PC-9 (cell line): ENCODE measurements at regions not wholly inside any gene's neighbourhood (a gene's known extent, or its start where the extent isn't known, plus 50 kb on each side); places are given as distances from the start of the nearest gene placed in this dataset.

Experiments
- BruUV-seq: library from RNA; stranded (reverse); fragments of 400-500 nt; replicated peaks from 2 replicates; lab custom pipeline; 2021; lab: Mats Ljungman, UMichigan
- CTCF ChIA-PET: fragments of 300-600 bp; sonication (Branson Sonifier 250); formaldehyde crosslinking; loops from one replicate; lab custom pipeline; 2022; ENCODE audit warnings: antibody characterized with exemption; lab: Charles Lee
- POLR2A ChIA-PET: fragments of 300-600 bp; sonication (Branson Sonifier 250); formaldehyde crosslinking; loops from one replicate; lab custom pipeline; 2022; ENCODE audit warnings: antibody characterized with exemption; ENCODE audit not compliant: unreplicated experiment; lab: Charles Lee
- DNase-seq, 2 experiments: peaks; one replicate each; pipeline versions ENCODE4 v3.0.0 to v3.0.0-alpha.2; 2015 to 2022; ENCODE audit warnings: mixed read lengths in 1 of 2
- H2AFZ ChIP-seq: fragments of 200-600 bp; sonication (generic); 2 replicates; pipeline ENCODE4 v1.8.1; 2017; ENCODE audit warnings: antibody characterized with exemption
- H3F3A ChIP-seq: fragments of 200-600 bp; sonication (generic); 2 replicates; pipeline ENCODE4 v1.8.1; 2017; ENCODE audit warnings: antibody characterized with exemption, mild to moderate bottlenecking, low read depth; ENCODE audit not compliant: insufficient read depth
- H3K27ac ChIP-seq: fragments of 200-600 bp; sonication (generic); 2 replicates; pipeline ENCODE4 v1.6.1; 2016; ENCODE audit warnings: mixed run types
- H3K27me3 ChIP-seq: fragments of 200-600 bp; sonication (generic); 2 replicates; pipeline ENCODE4 v1.6.1; 2016; ENCODE audit warnings: low read depth, mixed run types; ENCODE audit not compliant: insufficient read depth
- H3K36me3 ChIP-seq: fragments of 200-600 bp; sonication (generic); 2 replicates; pipeline ENCODE4 v1.6.1; 2016; ENCODE audit warnings: low read depth, mixed run types
- H3K4me1 ChIP-seq: fragments of 200-600 bp; sonication (generic); replicated peaks from 2 replicates; pipeline ENCODE4 v1.6.1; 2016; ENCODE audit warnings: mixed run types; ENCODE audit not compliant: insufficient read depth
- H3K4me2 ChIP-seq: fragments of 200-600 bp; sonication (generic); 2 replicates; pipeline ENCODE4 v1.6.1; 2017; ENCODE audit warnings: mixed run types
- H3K4me3 ChIP-seq: fragments of 200-600 bp; sonication (generic); 2 replicates; pipeline ENCODE4 v1.6.1; 2016; ENCODE audit warnings: mixed run types
- H3K79me2 ChIP-seq: fragments of 200-600 bp; sonication (generic); 2 replicates; pipeline ENCODE4 v1.6.1; 2017; ENCODE audit warnings: low read depth, mixed run types
- H3K9me2 ChIP-seq: fragments of 200-600 bp; sonication (generic); 2 replicates; pipeline ENCODE4 v1.8.1; 2017; ENCODE audit warnings: mild to moderate bottlenecking; ENCODE audit not compliant: insufficient read depth
- H3K9me3 ChIP-seq: fragments of 200-600 bp; sonication (generic); 2 replicates; pipeline ENCODE4 v1.8.1; 2016; ENCODE audit warnings: low read depth; ENCODE audit not compliant: insufficient read depth
- H4K20me1 ChIP-seq: fragments of 200-600 bp; sonication (generic); 2 replicates; pipeline ENCODE4 v1.8.1; 2017; ENCODE audit not compliant: insufficient read depth
- EZH2 ChIP-seq: fragments of 200-600 bp; sonication (generic); IDR thresholded peaks from 2 replicates; pipeline ENCODE4 v1.8.0; 2017; ENCODE audit warnings: antibody characterized with exemption, low read depth
- intact Hi-C: fragments of 100-400 bp; cut with micrococcal nuclease; formaldehyde crosslinking; loops from one replicate; pipeline ENCODE4 v1.10.0; 2022; ENCODE audit not compliant: unreplicated experiment
- TF ChIP-seq, protein P1 (sequence below): fragments of 200-600 bp; sonication (generic); conservative IDR thresholded peaks from 2 replicates; pipeline ENCODE4 v1.6.1; 2017; ENCODE audit warnings: mixed run types, antibody characterized with exemption, mild to moderate bottlenecking, moderate library complexity

DNA sequence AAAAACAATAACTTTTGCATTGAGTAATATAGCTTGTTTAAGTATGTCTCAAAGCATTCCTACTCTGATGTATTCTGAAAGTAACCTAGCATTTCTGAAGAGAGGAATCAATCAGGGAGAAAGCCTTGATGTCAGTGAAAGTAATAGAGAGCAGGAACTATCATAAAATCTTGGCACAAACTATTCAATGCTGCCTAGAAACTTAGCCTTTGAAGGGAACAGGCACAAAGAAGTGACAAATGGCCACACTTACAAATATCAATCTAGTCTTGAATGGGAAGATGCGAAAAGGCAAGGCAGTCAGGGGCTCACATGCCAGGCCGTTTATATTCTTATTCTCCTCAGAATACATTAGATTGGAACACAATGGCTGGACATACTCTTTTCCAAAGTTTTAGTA, 576.5 kb upstream of the ANO3 start:
- Histone ChIP-seq H3K4me1 (no peaks in the 10 kb centered on the region), H3K4me3 (no peak overlapping the region), H3K27ac (no peak overlapping the region), H3K36me3 (no peaks in the 10 kb centered on the region), H3K27me3 (no peaks in the 10 kb centered on the region), H4K20me1 (no peaks in the 10 kb centered on the region), H3K79me2 (no peaks in the 10 kb centered on the region), H2AFZ (no peak overlapping the region), H3K4me2 (no peak overlapping the region), H3F3A (no peaks in the 10 kb centered on the region), H3K9me2 (no peaks in the 10 kb centered on the region), H3K9me3 (no peaks in the 10 kb centered on the region)
- intact Hi-C loops: no loop called here
- TF ChIP-seq, protein P1, sequence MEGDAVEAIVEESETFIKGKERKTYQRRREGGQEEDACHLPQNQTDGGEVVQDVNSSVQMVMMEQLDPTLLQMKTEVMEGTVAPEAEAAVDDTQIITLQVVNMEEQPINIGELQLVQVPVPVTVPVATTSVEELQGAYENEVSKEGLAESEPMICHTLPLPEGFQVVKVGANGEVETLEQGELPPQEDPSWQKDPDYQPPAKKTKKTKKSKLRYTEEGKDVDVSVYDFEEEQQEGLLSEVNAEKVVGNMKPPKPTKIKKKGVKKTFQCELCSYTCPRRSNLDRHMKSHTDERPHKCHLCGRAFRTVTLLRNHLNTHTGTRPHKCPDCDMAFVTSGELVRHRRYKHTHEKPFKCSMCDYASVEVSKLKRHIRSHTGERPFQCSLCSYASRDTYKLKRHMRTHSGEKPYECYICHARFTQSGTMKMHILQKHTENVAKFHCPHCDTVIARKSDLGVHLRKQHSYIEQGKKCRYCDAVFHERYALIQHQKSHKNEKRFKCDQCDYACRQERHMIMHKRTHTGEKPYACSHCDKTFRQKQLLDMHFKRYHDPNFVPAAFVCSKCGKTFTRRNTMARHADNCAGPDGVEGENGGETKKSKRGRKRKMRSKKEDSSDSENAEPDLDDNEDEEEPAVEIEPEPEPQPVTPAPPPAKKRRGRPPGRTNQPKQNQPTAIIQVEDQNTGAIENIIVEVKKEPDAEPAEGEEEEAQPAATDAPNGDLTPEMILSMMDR: no peak
- TF ChIP-seq EZH2: no peak
- POLR2A ChIA-PET: no interaction called here
- BruUV-seq: no TSS peak
- CTCF ChIA-PET: no interaction called here
- DNase-seq: no peak

DNA sequence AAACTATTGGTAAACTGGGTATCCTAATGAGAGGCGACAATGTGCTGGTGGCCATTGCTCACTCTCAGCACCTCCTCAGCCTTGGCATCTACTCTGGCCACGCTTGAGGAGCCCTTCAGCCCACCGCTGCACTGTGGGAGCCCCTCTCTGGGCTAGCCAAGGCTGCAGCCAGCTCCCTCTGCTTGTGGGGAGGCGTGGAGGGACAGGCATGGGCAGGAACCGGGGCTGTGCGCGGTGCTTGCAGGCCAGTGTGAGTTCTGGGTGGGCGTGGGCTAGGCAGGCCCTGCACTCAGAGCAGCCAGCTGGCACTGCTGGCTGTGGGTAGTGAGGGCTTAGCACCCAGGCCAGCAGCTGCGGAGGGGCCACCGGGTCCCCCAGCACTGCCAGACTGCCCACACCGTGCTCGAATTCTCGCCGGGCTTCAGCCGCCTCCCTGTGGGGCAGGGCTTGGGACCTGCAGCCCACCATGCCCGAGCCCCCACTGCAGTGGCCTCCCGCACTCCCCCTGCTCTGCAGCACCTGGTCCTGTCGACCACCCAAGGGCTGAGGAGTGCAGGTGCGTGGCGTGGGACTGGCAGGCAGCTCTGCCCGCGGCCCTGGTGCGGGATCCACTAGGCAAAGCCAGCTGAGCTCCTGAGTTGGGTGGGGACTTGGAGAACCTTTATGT, 575.9 kb upstream of the ANO3 start:
- Histone ChIP-seq H2AFZ (no peak overlapping the region), H3K9me3 (no peaks in the 10 kb centered on the region), H4K20me1 (no peaks in the 10 kb centered on the region), H3K4me3 (no peak overlapping the region), H3K27ac (no peak overlapping the region), H3K36me3 (no peaks in the 10 kb centered on the region), H3F3A (no peaks in the 10 kb centered on the region), H3K79me2 (no peaks in the 10 kb centered on the region), H3K27me3 (no peaks in the 10 kb centered on the region), H3K4me2 (no peak overlapping the region), H3K9me2 (no peaks in the 10 kb centered on the region), H3K4me1 (no peaks in the 10 kb centered on the region)
- no TSS peak for BruUV-seq
- DNase-seq: no peak
- intact Hi-C loops: no loop called here
- TF ChIP-seq EZH2: no peak
- TF ChIP-seq, protein P1: no peak
- CTCF ChIA-PET: no interaction called here
- POLR2A ChIA-PET: no interaction called here

DNA sequence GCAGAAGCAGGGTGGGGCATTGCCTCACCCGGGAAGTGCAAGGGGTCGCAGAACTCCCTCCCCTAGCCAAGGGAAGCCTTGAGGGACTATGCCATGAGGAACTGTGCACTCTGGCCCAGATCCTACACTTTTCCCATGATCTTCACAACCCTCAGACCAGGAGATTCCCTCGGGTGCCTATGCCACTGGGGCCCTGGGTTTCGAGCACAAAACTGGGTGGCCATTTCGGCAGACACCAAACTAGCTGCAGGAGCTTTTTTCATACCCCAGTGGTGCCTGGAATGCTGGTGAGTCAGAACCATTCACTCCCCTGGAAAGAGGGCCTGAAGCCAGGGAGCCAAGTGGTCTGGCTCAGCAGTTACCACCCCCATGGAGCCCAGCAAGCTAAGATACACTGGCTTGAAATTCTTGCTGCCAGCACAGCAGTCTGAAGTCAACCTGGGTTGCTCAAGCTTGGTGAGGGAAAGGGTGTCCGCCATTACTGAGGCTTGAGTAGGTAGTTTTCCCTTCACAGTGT, 573.7 kb upstream of the ANO3 start:
- no peak for DNase-seq
- Histone ChIP-seq H3K27me3 (no peaks in the 10 kb centered on the region), H3K4me3 (no peak overlapping the region), H3K9me2 (no peaks in the 10 kb centered on the region), H3K79me2 (no peaks in the 10 kb centered on the region), H3K9me3 (no peaks in the 10 kb centered on the region), H3F3A (no peaks in the 10 kb centered on the region), H3K4me2 (no peak overlapping the region), H4K20me1 (no peaks in the 10 kb centered on the region), H3K36me3 (no peaks in the 10 kb centered on the region), H2AFZ (no peak overlapping the region), H3K27ac (no peak overlapping the region), H3K4me1 (no peaks in the 10 kb centered on the region)
- intact Hi-C loops: no loop called here
- ChIA-PET POLR2A (no interaction called here), CTCF (no interaction called here)
- TF ChIP-seq, protein P1: no peak
- TF ChIP-seq EZH2: no peak
- no TSS peak for BruUV-seq
